NCI-H82 (cell line): ENCODE measurements at regions not wholly inside any gene's neighbourhood (a gene's known extent, or its start where the extent isn't known, plus 50 kb on each side); places are given as distances from the start of the nearest gene placed in this dataset.

Source experiments
- DNase-seq: peaks from one replicate; lab custom pipeline; 2025; lab: John Stamatoyannopoulos, UW

DNA sequence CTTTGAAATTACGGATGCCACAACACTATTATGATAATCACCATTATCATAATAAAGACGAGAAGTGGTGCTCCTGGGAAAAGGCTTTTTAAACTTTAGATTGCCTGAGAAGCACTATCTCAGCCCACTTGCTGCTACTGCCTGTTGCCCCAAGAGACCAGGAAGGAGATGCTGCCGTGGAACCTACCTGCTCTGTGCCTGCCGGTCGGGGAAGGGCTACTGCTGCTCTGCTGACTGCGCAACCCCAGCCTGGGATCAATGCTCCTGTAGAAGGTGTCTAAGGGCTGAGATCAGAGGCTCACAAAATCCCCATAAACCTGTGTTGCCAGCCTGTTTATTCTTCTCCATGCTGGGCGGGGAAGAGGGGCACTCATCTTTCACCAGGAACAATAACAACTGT is 145.3 kb upstream of the VCX3B start:
- DNase-seq, result no peak

GRCh38 chrX:8323356-8323755 is 141.3 kb upstream of the VCX3B start:
- peak; percentile 8 for DNase-seq

- DNase-seq, result no peak
Measured at GRCh38 chrX:8341814-8342590, 122.6 kb upstream of the VCX3B start.

- DNase-seq, result no peak
Measured at GRCh38 chrX:8345473-8345872, 119.2 kb upstream of the VCX3B start.

DNA sequence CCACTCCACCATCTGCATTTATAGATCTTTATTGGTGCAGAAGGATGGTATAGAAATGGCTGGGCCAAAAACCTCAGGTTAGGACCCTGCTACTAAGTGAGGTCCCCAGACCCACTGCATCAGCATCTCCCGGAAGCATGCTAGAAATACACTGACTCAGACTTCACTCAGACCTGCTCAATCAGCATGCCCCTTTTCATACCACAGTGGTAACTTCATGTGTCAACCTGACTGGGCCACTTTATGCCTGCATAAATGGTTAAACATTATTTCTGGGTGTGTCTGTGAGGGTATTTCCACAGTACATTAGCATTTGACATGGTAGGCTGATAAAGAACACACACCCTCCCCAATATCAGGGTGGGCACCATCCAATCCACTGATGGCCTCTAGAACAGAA is 118.6 kb upstream of the VCX3B start:
- no peak for DNase-seq

DNA sequence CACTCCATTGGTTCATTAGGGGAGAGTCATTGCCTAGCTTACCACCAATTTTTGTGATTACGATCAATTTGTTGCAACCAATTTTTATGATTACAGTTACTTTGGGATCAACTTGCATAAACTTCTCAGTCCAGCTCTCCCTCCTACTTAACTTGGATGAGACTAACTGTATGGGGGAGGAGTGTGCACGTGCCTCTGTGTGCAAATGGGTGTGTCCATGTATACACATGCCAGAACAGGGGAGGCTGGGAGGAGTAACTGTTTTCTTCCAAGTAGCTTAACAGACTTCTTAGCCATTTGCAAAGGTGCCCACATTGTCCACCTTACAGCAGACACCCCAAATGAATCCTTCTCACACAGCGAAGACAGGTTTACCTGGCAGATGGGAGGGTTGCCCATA is 117.7 kb upstream of the VCX3B start:
- DNase-seq, result no peak

GRCh38 chrX:8349816-8350544 is 114.7 kb upstream of the VCX3B start:
- DNase-seq, result no peak

- DNase-seq, result no peak
Measured at GRCh38 chrX:8358302-8358701, 106.3 kb upstream of the VCX3B start.

- DNase-seq, result peak; percentile 76
Measured at GRCh38 chrX:8364369-8365141, 100.1 kb upstream of the VCX3B start.

GRCh38 chrX:8366481-8366880 is 98.1 kb upstream of the VCX3B start:
- DNase-seq, result no peak

DNA sequence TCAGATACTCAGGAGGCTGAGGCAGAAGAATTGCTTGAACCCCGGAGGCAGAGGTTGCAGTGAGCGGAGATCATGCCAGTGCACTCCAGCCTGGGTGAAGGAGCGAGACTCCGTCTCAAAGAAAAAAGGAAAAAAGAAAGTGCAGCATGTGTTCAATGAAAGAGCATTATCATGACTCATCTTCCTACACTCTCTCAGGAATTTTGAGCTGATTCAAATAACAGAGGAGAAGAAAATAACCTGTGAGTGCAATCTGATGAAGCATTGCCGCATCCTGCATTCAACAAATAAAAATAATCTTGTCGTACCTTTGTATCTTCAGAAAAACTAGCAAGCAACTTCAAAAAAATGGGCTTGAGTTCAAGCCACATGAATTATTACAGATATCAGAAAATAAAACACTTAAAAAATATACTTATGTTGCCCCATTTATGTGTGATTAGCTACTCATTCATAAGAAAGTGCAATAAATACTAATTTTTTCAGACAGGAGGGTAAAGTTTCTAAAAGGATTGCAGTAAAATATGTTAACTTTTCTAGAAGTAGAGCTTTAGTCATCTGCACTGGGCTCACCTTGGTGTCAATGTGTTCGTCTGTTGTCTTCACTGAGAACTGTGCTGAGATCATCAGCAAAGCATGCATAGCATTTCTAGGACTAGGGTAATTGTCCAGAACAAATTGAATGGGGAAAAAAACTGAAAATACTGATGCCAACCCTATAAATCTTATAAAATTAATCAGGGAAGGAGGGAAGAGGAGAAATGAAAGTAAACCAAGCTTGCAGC is 90.4 kb upstream of the VCX3B start:
- no peak for DNase-seq

DNA sequence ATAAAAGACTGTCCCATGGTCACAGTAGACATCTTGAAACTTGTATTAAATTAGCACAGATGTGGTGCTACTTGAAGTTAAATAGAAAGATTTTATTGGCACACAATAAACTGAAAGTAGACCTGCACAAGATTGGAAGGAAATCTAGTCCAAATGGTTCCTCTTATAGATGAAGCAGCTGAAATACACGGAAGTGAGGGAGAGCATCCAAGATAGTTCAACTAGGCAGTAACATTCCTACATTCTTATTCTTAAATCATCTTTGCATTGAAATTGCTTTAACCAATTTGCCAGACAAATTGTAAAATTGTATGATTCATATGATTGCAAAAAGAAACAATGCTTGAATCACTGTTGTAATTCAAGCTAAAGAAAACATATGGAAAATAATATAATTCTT is 87.6 kb upstream of the VCX3B start:
- no peak for DNase-seq

- DNase-seq, result no peak
Measured at GRCh38 chrX:8390771-8391170, 73.9 kb upstream of the VCX3B start.

- DNase-seq, result peak; percentile 29
Measured at GRCh38 chrX:8403988-8404387, 60.6 kb upstream of the VCX3B start.

DNA sequence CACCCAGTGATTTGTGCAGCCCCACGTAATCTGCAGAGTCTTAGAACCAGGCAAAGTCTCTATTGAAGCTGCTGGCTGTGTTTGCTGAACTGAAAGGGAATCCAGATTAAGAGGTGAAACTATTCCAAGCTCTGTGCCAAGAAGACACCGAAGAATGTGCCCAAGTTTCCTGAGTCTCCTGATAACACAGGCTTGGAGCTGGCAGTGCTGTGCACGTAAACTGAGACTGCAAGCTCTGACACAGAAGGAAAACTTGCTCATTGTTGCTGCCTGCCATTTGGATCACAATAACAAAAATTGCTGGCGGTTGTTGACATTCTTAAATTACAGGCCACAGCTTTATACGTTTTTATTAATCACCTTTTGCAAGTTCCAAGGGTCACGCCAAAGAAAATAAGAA is 60.2 kb upstream of the VCX3B start:
- DNase-seq, result peak; percentile 10

DNA sequence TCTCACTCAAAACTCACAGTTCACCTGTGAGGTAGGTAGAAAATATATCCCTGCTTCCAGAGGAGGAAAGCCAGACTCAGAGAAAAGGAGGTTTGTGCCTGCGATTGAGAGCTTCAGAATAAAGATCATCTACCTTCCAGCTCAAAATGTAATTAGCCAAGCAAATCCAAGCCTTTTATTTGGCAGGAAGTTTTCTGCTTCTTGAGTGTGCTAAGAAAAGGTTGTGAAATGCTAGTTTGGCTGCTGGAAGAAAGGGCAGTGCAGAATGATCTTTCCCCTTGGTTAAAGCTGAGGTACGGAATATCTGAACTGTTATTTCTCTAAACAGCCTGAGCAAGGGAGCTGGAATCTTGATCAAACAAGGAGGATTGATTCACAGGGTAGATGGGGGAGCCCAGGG is 59.7 kb upstream of the VCX3B start:
- DNase-seq, result no peak

DNA sequence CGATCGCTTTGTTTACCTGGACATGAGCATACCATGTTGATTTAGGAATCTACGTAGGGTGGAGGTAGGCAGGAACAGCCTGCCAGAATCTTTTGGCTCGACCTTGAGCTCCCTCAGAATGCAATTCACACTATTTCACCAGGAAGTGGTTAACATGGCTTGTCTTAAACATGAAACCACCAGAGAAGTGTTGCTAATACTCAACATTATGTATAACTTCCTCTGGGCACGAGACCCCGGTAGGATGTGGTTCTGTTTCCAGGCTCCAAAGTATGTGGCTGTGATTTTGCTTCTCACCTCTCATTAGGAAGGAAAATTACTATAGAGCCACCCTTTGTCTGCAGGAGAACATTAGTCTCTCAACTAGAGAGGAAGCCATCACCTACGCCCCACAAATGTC is 59.0 kb upstream of the VCX3B start:
- no peak for DNase-seq

DNA sequence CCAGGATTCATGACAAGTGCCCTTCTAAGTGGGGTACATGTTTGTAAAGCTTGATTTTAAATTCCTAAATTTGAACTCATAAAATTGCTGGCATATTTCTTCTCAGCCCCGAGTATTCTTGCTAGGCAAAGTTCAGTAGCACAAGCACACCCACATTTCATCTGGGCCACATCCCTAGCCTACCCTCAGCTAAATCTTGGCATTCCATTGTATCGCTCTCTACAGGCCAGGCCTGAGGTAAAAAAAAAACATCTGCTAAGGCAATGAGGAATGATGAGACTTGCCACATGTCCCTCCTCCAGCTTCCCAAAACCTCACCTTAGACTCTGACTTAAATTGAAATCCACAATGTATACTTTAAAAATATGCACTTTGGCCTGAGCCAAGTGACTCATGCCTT is 51.4 kb upstream of the VCX3B start:
- DNase-seq, result no peak
